Middle frontal gyrus (tissue), 1 donor: ENCODE measurements at regions not wholly inside any gene's neighbourhood (a gene's known extent, or its start where the extent isn't known, plus 50 kb on each side); places are given as distances from the start of the nearest gene placed in this dataset.

ENCODE experiments used
- DNase-seq: peaks from one replicate; pipeline ENCODE4 v3.0.0-alpha.2; 2015; ENCODE audit warnings: low spot score; ENCODE audit errors: extremely low spot score

DNA sequence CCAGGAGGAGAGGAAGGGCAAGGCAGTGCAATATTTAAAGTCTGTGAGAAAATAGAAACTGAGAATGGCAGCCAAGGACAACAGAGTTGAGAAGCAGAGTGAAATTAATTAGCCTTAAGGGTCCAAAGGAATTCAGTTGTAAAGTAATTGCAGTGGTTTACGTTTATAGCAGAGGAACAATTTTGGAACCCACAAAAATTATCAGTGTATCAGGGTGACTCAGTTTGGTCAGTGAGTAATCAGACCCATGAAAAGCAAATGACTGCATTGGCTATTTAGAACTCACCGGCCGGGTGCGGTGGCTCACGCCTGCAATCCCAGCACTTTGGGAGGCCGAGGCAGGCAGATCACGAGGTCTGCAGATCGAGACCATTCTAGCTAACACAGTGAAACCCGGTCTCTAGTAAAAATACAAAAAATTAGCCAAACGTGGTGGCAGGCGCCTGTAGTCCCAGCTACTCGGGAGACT lies 245.8 kb upstream of the SLC39A10 start:
- DNase-seq = no peak

GRCh38 chr2:195410074-195410671 lies 246.9 kb upstream of the SLC39A10 start:
- DNase-seq = no peak

- no peak for DNase-seq
Measured at GRCh38 chr2:195408811-195409210, 248.2 kb upstream of the SLC39A10 start.

- DNase-seq = no peak
Measured at GRCh38 chr2:195408196-195408595, 248.8 kb upstream of the SLC39A10 start.

- no peak for DNase-seq
Measured at GRCh38 chr2:195407783-195408182, 249.2 kb upstream of the SLC39A10 start.

GRCh38 chr2:195406886-195407603 lies 250.0 kb upstream of the SLC39A10 start:
- no peak for DNase-seq

- no peak for DNase-seq
Measured at GRCh38 chr2:195404651-195405050, 252.4 kb upstream of the SLC39A10 start.

GRCh38 chr2:195396479-195396878 lies 260.5 kb upstream of the SLC39A10 start:
- no peak for DNase-seq

DNA sequence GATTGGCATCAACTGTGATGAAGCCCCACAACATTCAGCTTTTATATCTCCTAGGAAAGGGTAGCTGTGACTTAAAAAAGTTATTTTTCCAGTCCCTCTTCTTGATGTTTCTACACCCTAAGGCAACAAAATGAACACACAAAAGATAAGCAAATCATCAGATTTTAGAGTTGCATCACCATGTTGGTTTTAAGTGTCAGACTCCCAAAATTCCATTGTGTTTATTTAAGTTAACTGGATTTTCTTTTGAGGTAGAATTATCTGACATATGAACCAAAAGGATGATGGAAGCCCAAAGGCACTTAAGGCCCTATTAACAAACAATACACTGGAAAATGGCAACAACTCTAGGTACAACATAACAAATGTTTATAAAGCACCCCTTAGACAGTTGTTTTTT lies 261.7 kb upstream of the SLC39A10 start:
- DNase-seq = no peak

DNA sequence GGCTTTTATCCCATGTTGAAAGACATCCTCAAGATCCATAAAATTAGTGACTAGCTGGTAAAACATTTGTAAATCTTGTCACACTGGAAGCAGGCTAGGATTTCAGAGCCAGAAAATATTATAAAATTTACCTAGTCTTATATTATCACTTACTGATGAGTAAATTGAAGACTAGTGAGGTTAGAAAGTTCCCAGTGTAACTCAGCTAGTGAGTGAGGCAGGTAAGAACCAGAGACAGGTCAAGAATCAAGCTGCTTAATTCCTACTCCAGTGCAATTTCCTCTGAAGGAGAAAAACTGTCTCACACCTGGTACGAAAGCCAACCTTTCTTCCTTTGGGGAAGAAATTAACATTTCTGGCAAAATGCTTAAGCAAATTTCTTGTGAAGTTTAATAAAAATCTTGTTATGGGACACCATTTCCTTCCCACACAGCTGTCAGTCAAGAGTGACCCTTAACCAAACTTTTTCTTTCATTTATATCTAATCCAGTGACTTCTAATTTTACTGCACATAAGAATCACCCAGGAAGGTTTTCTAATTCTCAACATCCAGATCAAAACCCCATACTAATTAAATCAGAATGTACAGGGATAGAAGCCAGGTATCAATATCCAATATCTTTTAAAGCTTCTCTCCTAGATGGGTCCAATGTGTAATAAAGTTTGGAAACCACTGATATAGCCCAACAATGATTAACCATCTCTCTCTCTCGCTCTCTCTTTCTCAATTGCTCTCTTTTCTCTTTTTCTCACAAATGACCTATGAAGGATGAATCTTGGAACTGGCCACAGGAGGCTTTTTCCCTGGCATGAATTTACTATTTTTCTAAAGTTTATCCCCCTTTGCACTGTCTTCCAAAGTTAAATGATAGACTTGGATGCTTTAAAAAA lies 264.3 kb upstream of the SLC39A10 start:
- DNase-seq = no peak

- no peak for DNase-seq
Measured at GRCh38 chr2:195390686-195391321, 266.2 kb upstream of the SLC39A10 start.

DNA sequence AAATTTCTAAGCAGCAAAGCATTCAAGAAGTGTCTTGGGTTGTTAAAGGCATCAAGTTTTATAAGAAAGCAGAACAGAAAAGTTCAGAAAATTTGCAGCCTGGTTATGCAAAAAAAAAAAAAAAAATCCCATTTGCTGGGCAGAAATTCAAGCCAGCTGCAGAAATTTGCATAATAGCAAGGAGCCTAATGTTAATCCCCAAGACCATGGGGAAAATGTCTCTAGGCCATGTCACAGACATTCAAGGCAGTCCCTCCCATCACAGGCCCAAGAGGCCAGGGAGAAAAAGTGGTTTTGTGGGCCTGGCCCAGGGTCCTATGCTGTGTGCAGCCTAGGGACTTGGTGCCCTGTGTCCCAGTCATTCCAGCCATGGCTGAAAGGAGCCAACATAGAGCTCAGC lies 269.0 kb upstream of the SLC39A10 start:
- no peak for DNase-seq

- DNase-seq = no peak
Measured at GRCh38 chr2:195382186-195382585, 274.8 kb upstream of the SLC39A10 start.

- DNase-seq = no peak
Measured at GRCh38 chr2:195370167-195370943, 286.7 kb upstream of the SLC39A10 start.

- DNase-seq = no peak
Measured at GRCh38 chr2:195369218-195369587, 287.8 kb upstream of the SLC39A10 start.

DNA sequence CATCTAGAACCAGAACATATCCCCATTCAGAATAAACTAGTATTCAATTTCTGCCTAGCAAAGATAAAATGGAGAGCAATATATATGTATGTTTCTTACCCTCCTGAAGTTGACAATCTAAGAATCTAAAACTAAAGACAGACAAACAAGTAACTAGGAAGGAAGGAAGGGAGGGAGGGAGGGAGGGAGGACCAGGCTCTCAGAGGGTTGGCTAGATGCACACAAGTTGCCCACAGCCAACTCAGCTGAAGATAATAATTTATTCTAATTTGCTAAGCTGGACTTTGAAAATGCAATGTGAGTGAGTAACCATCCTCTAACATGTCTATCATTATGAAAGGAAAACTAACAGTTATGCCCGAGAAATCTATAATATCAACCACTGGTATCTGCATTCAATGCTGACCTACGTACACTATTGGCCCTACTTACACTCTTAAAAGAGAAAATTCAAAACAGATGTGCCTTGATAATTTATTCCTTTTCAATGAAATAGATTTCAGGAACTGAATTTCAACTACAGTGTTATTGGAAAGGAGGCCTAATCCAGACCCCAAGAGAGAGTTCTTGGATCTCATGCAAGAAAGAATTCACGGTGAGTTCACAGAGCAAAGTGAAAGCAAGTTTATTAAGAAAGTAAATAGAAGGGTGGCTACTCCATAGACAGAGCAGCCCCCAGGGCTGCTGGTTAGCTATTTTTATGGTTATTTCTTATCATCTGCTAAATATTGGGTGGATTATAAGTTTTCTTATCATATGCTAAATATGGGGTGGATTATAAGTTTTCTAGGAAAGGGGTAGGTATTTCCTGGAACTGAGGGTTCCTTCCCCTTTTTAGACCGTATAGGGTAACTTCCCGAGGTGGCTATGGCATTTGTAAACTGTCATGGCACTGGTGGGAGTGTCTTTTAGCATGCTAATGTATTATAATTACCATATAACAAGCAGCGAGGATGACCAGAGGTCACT lies 288.5 kb upstream of the SLC39A10 start:
- DNase-seq = no peak

GRCh38 chr2:195367809-195368208 lies 289.2 kb upstream of the SLC39A10 start:
- no peak for DNase-seq

- no peak for DNase-seq
Measured at GRCh38 chr2:195364015-195364965, 292.7 kb upstream of the SLC39A10 start.

DNA sequence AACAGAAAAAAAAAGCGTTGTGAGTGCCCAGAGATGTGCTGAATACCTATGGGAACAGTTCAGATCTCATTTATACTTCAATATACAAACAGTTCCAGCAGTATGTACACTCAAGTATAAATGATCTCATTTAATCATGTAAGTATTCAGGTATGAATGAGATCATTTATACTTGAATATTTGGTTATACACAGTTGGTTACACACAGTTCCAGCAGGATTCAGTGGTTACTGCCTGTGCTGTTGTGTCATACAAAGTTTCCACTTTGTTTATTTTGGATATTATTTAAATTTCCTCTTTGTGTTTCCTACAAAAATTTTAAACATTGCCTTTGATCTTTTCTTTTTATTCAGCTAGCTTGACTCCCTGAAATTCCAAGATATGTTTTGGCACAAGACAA lies 293.5 kb upstream of the SLC39A10 start:
- DNase-seq = no peak
